Neural cell (in vitro differentiated cells): ENCODE measurements at regions not wholly inside any gene's neighbourhood (a gene's known extent, or its start where the extent isn't known, plus 50 kb on each side); places are given as distances from the start of the nearest gene placed in this dataset.

Experiments used
- H2AFZ ChIP-seq: fragments of 200-600, 300-800 bp; sonication (generic), shearing (Covaris generic); 2 replicates; pipeline ENCODE4 v1.6.0; 2014; ENCODE audit warnings: low read depth, mild to moderate bottlenecking, antibody characterized with exemption, low read length, moderate library complexity
- H3F3A ChIP-seq: fragments of 200-600 bp; shearing (Covaris generic); 2 replicates; pipeline ENCODE4 v1.6.1; 2016; ENCODE audit warnings: mild to moderate bottlenecking, moderate library complexity, mixed read lengths, antibody characterized with exemption, low read length; ENCODE audit not compliant: insufficient read depth, poor library complexity, severe bottlenecking
- H3K27ac ChIP-seq: fragments of 200-600, 300-800 bp; sonication (generic), shearing (Covaris generic); 2 replicates; pipeline ENCODE4 v1.5.1; 2014; ENCODE audit warnings: mild to moderate bottlenecking, low read length, moderate library complexity
- H3K27me3 ChIP-seq: fragments of 300-800, 200-600 bp; sonication (generic), shearing (Covaris generic); 2 replicates; pipeline ENCODE4 v1.6.0; 2014; ENCODE audit warnings: mild to moderate bottlenecking, low read depth, low read length, moderate library complexity; ENCODE audit not compliant: insufficient read depth
- H3K36me3 ChIP-seq: fragments of 300-800, 200-600 bp; sonication (generic), shearing (Covaris generic); 2 replicates; pipeline ENCODE4 v1.5.1; 2014; ENCODE audit warnings: mild to moderate bottlenecking, antibody characterized with exemption, low read length, moderate library complexity; ENCODE audit not compliant: insufficient read depth
- H3K4me2 ChIP-seq: fragments of 300-800, 200-600 bp; sonication (generic), shearing (Covaris generic); 2 replicates; pipeline ENCODE4 v1.6.0; 2014; ENCODE audit warnings: mild to moderate bottlenecking, low read length
- H3K4me3 ChIP-seq: fragments of 300-800, 200-600 bp; sonication (generic), shearing (Covaris generic); 2 replicates; pipeline ENCODE4 v1.5.1; 2014; ENCODE audit warnings: mild to moderate bottlenecking, low read length, moderate library complexity
- H3K79me2 ChIP-seq: fragments of 200-600 bp; shearing (Covaris generic); replicated peaks from 2 replicates; pipeline ENCODE4 v1.6.0; 2014; ENCODE audit warnings: mild to moderate bottlenecking, low read length, moderate library complexity; ENCODE audit not compliant: insufficient read depth
- H3K9ac ChIP-seq: fragments of 300-800, 200-600 bp; sonication (generic), shearing (Covaris generic); 2 replicates; pipeline ENCODE4 v1.6.1; 2016; ENCODE audit warnings: mild to moderate bottlenecking, low read length, mixed read lengths
- H3K9me2 ChIP-seq: fragments of 200-600 bp; shearing (Covaris generic); 2 replicates; pipeline ENCODE4 v1.6.1; 2016; ENCODE audit warnings: mild to moderate bottlenecking, low read length, mixed read lengths; ENCODE audit not compliant: insufficient read depth
- H3K9me3 ChIP-seq: fragments of 200-600, 300-800 bp; sonication (generic), shearing (Covaris generic); 2 replicates; pipeline ENCODE4 v1.6.1; 2016; ENCODE audit warnings: mild to moderate bottlenecking, mixed run types, low read length, moderate library complexity, mixed read lengths
- H4K20me1 ChIP-seq: fragments of 200-600 bp; shearing (Covaris generic); 2 replicates; pipeline ENCODE4 v1.6.1; 2016; ENCODE audit warnings: mild to moderate bottlenecking, mixed run types; ENCODE audit not compliant: insufficient read depth
- EP300 ChIP-seq: fragments of 450-650 bp; conservative IDR thresholded peaks from 2 replicates; pipeline ENCODE4 v1.6.1; 2014; ENCODE audit warnings: antibody characterized with exemption, mild to moderate bottlenecking, moderate library complexity; ENCODE audit not compliant: poor library complexity, severe bottlenecking
- EZH2 ChIP-seq: fragments of 200-600, 300-800 bp; shearing (Covaris generic), sonication (generic); IDR thresholded peaks from 2 replicates; pipeline ENCODE4 v1.6.1; 2014; ENCODE audit warnings: antibody characterized with exemption, low read length, borderline replicate concordance, mild to moderate bottlenecking; ENCODE audit not compliant: insufficient read depth, poor library complexity, severe bottlenecking
- MXI1 ChIP-seq: fragments of 450-650 bp; conservative IDR thresholded peaks from 2 replicates; pipeline ENCODE4 v1.6.1; 2014; ENCODE audit warnings: antibody characterized with exemption, mild to moderate bottlenecking; ENCODE audit not compliant: poor library complexity, severe bottlenecking
- POLR2AphosphoS5 ChIP-seq: IDR thresholded peaks from 2 replicates; pipeline ENCODE4 v1.6.1; 2012
- RAD21 ChIP-seq: fragments of 450-650 bp; conservative IDR thresholded peaks from 2 replicates; pipeline ENCODE4 v1.6.1; 2014; ENCODE audit warnings: antibody characterized with exemption, mild to moderate bottlenecking, moderate library complexity
- SMC3 ChIP-seq: fragments of 450-650 bp; conservative IDR thresholded peaks from 2 replicates; pipeline ENCODE4 v1.6.1; 2014; ENCODE audit warnings: antibody characterized with exemption, mild to moderate bottlenecking, moderate library complexity; ENCODE audit not compliant: poor library complexity
- TAF1 ChIP-seq: IDR thresholded peaks from 2 replicates; pipeline ENCODE4 v1.6.1; 2012; ENCODE audit warnings: low read depth
- TF ChIP-seq, protein P1 (sequence below): IDR thresholded peaks from 2 replicates; pipeline ENCODE4 v1.6.1; 2012; ENCODE audit warnings: borderline replicate concordance
- TF ChIP-seq, protein P2 (sequence below): fragments of 450-650 bp; IDR thresholded peaks from 2 replicates; pipeline ENCODE4 v1.5.1; 2014; ENCODE audit warnings: antibody characterized with exemption, mild to moderate bottlenecking, moderate library complexity; ENCODE audit not compliant: poor library complexity, severe bottlenecking

GRCh38 chr3:86738684-86739083, 252.3 kb downstream of the VGLL3 start:
- H3K4me3 ChIP-seq, result no peak overlapping the region
- H3K9me3 ChIP-seq, result no peaks in the 10 kb centered on the region
- TF ChIP-seq TAF1 (no peak), RAD21 (no peak), POLR2AphosphoS5 (no peak), MXI1 (no peak), EP300 (no peak), EZH2 (no peak), SMC3 (no peak)
- TF ChIP-seq, protein P1, sequence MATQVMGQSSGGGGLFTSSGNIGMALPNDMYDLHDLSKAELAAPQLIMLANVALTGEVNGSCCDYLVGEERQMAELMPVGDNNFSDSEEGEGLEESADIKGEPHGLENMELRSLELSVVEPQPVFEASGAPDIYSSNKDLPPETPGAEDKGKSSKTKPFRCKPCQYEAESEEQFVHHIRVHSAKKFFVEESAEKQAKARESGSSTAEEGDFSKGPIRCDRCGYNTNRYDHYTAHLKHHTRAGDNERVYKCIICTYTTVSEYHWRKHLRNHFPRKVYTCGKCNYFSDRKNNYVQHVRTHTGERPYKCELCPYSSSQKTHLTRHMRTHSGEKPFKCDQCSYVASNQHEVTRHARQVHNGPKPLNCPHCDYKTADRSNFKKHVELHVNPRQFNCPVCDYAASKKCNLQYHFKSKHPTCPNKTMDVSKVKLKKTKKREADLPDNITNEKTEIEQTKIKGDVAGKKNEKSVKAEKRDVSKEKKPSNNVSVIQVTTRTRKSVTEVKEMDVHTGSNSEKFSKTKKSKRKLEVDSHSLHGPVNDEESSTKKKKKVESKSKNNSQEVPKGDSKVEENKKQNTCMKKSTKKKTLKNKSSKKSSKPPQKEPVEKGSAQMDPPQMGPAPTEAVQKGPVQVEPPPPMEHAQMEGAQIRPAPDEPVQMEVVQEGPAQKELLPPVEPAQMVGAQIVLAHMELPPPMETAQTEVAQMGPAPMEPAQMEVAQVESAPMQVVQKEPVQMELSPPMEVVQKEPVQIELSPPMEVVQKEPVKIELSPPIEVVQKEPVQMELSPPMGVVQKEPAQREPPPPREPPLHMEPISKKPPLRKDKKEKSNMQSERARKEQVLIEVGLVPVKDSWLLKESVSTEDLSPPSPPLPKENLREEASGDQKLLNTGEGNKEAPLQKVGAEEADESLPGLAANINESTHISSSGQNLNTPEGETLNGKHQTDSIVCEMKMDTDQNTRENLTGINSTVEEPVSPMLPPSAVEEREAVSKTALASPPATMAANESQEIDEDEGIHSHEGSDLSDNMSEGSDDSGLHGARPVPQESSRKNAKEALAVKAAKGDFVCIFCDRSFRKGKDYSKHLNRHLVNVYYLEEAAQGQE, result no peak
- TF ChIP-seq, protein P2, sequence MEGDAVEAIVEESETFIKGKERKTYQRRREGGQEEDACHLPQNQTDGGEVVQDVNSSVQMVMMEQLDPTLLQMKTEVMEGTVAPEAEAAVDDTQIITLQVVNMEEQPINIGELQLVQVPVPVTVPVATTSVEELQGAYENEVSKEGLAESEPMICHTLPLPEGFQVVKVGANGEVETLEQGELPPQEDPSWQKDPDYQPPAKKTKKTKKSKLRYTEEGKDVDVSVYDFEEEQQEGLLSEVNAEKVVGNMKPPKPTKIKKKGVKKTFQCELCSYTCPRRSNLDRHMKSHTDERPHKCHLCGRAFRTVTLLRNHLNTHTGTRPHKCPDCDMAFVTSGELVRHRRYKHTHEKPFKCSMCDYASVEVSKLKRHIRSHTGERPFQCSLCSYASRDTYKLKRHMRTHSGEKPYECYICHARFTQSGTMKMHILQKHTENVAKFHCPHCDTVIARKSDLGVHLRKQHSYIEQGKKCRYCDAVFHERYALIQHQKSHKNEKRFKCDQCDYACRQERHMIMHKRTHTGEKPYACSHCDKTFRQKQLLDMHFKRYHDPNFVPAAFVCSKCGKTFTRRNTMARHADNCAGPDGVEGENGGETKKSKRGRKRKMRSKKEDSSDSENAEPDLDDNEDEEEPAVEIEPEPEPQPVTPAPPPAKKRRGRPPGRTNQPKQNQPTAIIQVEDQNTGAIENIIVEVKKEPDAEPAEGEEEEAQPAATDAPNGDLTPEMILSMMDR, result no peak
- H3K9me2 ChIP-seq, result no peaks in the 10 kb centered on the region
- H3K36me3 ChIP-seq, result no peaks in the 10 kb centered on the region
- H3K79me2 ChIP-seq, result no peaks in the 10 kb centered on the region
- H3K9ac ChIP-seq, result no peak overlapping the region
- no peaks in the 10 kb centered on the region for H4K20me1 ChIP-seq
- no peak overlapping the region for H3K4me2 ChIP-seq
- H2AFZ ChIP-seq, result no peak overlapping the region
- no peak overlapping the region for H3K27ac ChIP-seq
- no peaks in the 10 kb centered on the region for H3K27me3 ChIP-seq
- no peaks in the 10 kb centered on the region for H3F3A ChIP-seq

DNA sequence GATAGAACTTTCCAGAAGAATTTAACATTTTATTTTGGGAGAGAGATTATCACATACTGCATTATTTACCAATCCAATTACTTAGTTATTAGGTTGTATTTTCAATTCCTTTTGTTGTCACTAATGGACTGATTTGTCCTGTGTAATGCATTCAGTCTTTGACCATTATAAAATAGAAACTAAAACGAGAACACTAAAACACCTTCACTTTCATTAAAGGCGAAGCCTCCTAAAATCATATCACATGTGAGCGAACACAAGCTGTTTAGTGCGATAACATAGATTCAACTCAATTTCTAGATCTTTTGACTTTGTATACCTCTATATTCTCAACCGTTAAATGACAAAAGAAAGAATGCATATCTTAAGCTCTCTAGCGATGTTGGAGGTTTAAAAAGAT, 253.4 kb downstream of the VGLL3 start:
- no peak for TF ChIP-seq RAD21
- TF ChIP-seq, protein P2, result no peak
- TF ChIP-seq, protein P1, result no peak
- TF ChIP-seq MXI1, result no peak
- TF ChIP-seq EZH2, result no peak
- no peak for TF ChIP-seq EP300
- no peak for TF ChIP-seq POLR2AphosphoS5
- no peak for TF ChIP-seq TAF1
- no peak for TF ChIP-seq SMC3
- no peak overlapping the region for H2AFZ ChIP-seq
- H3K27ac ChIP-seq, result no peak overlapping the region
- no peaks in the 10 kb centered on the region for H3K9me3 ChIP-seq
- no peak overlapping the region for H3K4me2 ChIP-seq
- no peaks in the 10 kb centered on the region for H3K79me2 ChIP-seq
- H3K36me3 ChIP-seq, result no peaks in the 10 kb centered on the region
- H3K4me3 ChIP-seq, result no peak overlapping the region
- no peak overlapping the region for H3K9ac ChIP-seq
- H3F3A ChIP-seq, result no peaks in the 10 kb centered on the region
- H4K20me1 ChIP-seq, result no peaks in the 10 kb centered on the region
- H3K9me2 ChIP-seq, result no peaks in the 10 kb centered on the region
- H3K27me3 ChIP-seq, result no peaks in the 10 kb centered on the region
